NT2/D1 (cell line): ENCODE measurements at regions not wholly inside any gene's neighbourhood (a gene's known extent, or its start where the extent isn't known, plus 50 kb on each side); places are given as distances from the start of the nearest gene placed in this dataset.

Experiments used
- DNase-seq: peaks from one replicate; pipeline ENCODE4 v3.0.0-alpha.2; 2011; ENCODE audit warnings: low read depth, low spot score
- H3K27me3 ChIP-seq: 2 replicates; pipeline ENCODE4 v1.6.0; 2011; ENCODE audit warnings: mild to moderate bottlenecking; ENCODE audit not compliant: insufficient read length, insufficient read depth
- H3K36me3 ChIP-seq: 2 replicates; pipeline ENCODE4 v1.6.1; 2011; ENCODE audit warnings: mild to moderate bottlenecking, low read length, mixed read lengths; ENCODE audit not compliant: insufficient read depth, insufficient read length
- H3K4me1 ChIP-seq: 2 replicates; pipeline ENCODE4 v1.5.1; 2011; ENCODE audit not compliant: insufficient read depth, insufficient read length
- H3K4me3 ChIP-seq: 2 replicates; pipeline ENCODE4 v1.5.1; 2011; ENCODE audit warnings: low read depth; ENCODE audit not compliant: insufficient read length
- H3K9ac ChIP-seq: 2 replicates; pipeline ENCODE4 v1.6.0; 2011; ENCODE audit warnings: low read depth; ENCODE audit not compliant: insufficient read length
- H3K9me3 ChIP-seq: 2 replicates; pipeline ENCODE4 v1.5.1; 2011; ENCODE audit warnings: mild to moderate bottlenecking, low read length; ENCODE audit not compliant: insufficient read depth
- SUZ12 ChIP-seq: IDR thresholded peaks from 2 replicates; pipeline ENCODE4 v1.6.1; 2011; ENCODE audit not compliant: insufficient read length, insufficient read depth; ENCODE audit errors: extremely low read depth
- YY1 ChIP-seq: IDR thresholded peaks from 2 replicates; pipeline ENCODE4 v1.6.1; 2011; ENCODE audit not compliant: insufficient read length, insufficient read depth
- ZNF274 ChIP-seq: IDR thresholded peaks from 2 replicates; pipeline ENCODE4 v1.6.1; 2011; ENCODE audit warnings: mild to moderate bottlenecking, low read depth, low read length

DNA sequence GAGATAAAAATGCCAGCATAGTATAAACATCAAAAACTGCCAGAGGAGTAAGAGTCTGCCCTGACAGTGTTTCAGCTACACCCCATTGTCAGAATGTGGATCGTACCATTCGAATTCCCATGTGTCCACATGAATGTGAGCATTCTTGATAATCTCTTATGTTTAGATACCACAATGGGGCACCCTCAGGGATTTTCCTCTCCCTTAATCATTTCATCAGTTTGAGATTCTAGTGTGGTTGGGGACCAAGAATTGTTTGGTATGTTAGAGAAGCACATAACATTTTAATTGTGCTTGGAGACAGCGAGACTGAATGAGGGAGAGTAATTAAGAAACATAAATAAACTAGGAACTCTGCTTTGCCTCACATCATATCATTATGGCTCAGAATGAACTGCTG, 120.2 kb downstream of the ZC3H11B start:
- Histone ChIP-seq H3K9me3 (no peaks in the 10 kb centered on the region), H3K4me3 (no peak overlapping the region), H3K4me1 (no peaks in the 10 kb centered on the region), H3K27me3 (no peaks in the 10 kb centered on the region), H3K9ac (no peak overlapping the region), H3K36me3 (no peaks in the 10 kb centered on the region)
- no peak for DNase-seq
- TF ChIP-seq ZNF274 (no peak), SUZ12 (no peak), YY1 (no peak)

DNA sequence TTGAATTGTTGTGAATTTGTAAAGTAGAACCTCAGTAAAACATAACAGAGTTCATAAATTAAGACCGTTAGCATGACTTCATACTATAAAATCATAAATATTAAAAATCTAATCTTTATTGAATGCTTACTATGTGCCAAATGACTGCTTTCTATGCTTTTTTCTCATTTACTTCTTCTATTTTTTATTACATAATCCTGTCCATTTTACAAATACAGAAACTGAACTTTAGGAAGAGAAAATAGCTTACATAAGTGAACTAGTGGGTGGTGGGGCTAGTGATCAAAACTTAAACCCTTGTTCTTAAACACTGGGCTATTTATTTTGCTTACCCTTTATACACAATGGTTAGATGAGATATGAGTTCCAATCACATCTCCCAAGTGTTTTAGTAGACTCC, 122.3 kb downstream of the ZC3H11B start:
- DNase-seq: no peak
- no peak for TF ChIP-seq YY1
- no peak for TF ChIP-seq ZNF274
- no peak for TF ChIP-seq SUZ12
- Histone ChIP-seq H3K4me1 (no peaks in the 10 kb centered on the region), H3K9me3 (no peaks in the 10 kb centered on the region), H3K9ac (no peak overlapping the region), H3K4me3 (no peak overlapping the region), H3K36me3 (no peaks in the 10 kb centered on the region), H3K27me3 (no peaks in the 10 kb centered on the region)

DNA sequence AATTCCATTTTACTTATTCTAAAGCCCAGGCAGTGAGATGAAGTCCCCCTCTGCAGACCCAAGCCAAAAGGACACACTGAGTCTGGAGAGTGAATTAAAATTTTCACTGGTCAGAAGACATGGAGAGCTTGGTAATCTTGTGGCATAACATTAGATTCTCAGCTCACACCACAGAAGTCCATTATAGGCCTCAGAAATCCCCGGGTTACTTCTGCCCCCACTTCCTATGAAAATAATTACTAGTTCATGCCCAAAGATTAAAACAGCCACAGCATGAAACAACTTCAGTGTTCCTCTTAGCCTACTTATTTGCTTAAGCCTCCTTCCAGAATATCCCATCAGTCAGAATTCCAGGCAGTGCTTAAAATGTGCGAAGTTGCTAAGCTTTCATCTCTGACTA, 123.3 kb downstream of the ZC3H11B start:
- H3K4me3 ChIP-seq: no peak overlapping the region
- H3K27me3 ChIP-seq: no peaks in the 10 kb centered on the region
- H3K9ac ChIP-seq: no peak overlapping the region

DNA sequence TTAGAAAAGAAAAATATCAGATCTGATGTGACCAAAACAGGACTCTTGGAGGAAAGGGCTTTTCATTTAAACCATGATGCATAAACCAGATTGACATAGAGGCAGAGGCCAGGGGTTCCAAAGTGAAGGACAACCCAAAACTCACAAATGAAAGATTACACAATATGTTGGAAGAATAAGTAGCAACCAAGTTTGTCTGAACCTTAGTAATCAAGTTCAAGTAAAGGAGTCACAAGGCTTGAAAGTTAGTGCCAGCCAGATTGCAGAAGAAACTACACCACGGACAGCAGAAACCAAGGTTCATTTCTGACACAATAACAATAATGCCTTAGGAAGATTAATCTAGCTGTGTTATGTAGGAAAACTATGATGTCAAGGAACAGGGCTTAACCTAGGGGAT, 124.6 kb downstream of the ZC3H11B start:
- TF ChIP-seq ZNF274 (no peak), SUZ12 (no peak), YY1 (no peak)
- H3K9me3 ChIP-seq: no peaks in the 10 kb centered on the region
- no peaks in the 10 kb centered on the region for H3K27me3 ChIP-seq
- H3K9ac ChIP-seq: no peak overlapping the region
- H3K4me3 ChIP-seq: no peak overlapping the region
- DNase-seq: no peak
- no peaks in the 10 kb centered on the region for H3K4me1 ChIP-seq
- no peaks in the 10 kb centered on the region for H3K36me3 ChIP-seq

More for the DNA sequence above, 123.3 kb downstream of the ZC3H11B start:
- Histone ChIP-seq H3K36me3 (no peaks in the 10 kb centered on the region), H3K4me1 (no peaks in the 10 kb centered on the region), H3K9me3 (no peaks in the 10 kb centered on the region)
- TF ChIP-seq SUZ12 (no peak), YY1 (no peak), ZNF274 (no peak)
- DNase-seq: no peak

DNA sequence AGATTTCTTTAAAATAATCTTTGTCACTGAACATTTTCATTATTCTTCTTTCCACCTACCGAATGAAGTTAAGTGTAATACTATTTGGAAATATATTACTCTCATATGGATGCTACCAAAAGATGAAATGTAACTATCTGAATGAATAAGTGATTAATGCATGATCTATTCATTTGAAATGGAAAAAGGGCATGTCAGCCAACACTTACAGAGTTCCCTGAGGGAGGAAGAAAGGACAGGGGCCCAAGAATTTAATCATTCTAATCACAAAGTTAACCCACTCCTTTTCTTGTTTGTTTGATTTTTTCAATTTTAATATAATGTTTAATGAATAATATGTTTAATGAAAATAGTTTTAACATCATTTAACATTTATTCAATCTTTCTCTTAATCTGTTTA, 129.4 kb downstream of the ZC3H11B start:
- Histone ChIP-seq H3K27me3 (no peaks in the 10 kb centered on the region), H3K9me3 (no peaks in the 10 kb centered on the region), H3K4me3 (no peak overlapping the region), H3K4me1 (no peaks in the 10 kb centered on the region), H3K9ac (no peak overlapping the region), H3K36me3 (no peaks in the 10 kb centered on the region)
- no peak for DNase-seq
- TF ChIP-seq SUZ12: no peak
- TF ChIP-seq ZNF274: no peak
- no peak for TF ChIP-seq YY1

DNA sequence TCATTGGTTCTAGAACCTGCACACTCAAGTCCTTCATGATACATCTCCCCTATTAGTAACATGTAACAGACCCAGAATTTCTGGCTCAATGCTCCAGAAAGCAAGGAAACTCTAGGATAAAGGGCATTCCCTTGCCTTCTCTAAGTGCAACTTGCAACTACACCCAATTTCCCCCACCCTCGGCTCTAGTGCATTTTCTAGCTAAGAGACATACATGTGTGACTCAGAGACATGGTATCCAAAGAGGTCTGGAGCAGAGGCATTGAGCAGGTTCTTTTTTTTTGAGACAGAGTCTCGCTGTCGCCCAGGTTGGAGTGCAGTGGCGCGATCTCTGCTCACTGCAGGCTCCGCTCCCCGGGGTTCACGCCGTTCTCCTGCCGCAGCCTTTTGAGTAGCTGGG, 132.9 kb downstream of the ZC3H11B start:
- TF ChIP-seq SUZ12 (no peak), ZNF274 (no peak), YY1 (no peak)

DNA sequence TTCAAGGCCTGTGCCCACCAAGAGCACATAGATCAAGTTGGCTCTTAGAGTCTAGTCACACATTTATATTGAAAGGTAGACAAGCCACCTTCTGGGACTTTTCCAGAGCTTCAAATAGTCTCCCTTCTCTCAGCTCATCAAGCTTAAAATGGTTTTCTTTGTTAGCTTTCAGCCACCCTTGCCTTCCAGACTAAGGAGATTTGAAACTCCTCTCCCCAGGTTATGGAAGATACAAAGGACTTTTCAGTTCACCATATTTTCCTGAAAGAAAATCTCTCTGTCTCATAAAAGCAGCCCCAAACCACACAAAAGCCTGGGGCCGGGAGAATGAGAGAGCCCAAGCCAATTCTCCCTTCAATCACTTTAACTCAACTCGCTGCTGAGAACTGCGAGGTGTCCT, 134.1 kb downstream of the ZC3H11B start:
- Histone ChIP-seq H3K36me3 (no peaks in the 10 kb centered on the region), H3K4me1 (no peaks in the 10 kb centered on the region), H3K4me3 (no peak overlapping the region), H3K9ac (no peak overlapping the region), H3K9me3 (no peaks in the 10 kb centered on the region), H3K27me3 (no peaks in the 10 kb centered on the region)
- DNase-seq: no peak
- TF ChIP-seq ZNF274 (no peak), YY1 (no peak), SUZ12 (no peak)

More for the DNA sequence above, 132.9 kb downstream of the ZC3H11B start:
- H3K27me3 ChIP-seq: no peaks in the 10 kb centered on the region
- DNase-seq: no peak
- no peak overlapping the region for H3K4me3 ChIP-seq
- H3K36me3 ChIP-seq: no peaks in the 10 kb centered on the region
- H3K9ac ChIP-seq: no peak overlapping the region
- no peaks in the 10 kb centered on the region for H3K4me1 ChIP-seq
- H3K9me3 ChIP-seq: no peaks in the 10 kb centered on the region

DNA sequence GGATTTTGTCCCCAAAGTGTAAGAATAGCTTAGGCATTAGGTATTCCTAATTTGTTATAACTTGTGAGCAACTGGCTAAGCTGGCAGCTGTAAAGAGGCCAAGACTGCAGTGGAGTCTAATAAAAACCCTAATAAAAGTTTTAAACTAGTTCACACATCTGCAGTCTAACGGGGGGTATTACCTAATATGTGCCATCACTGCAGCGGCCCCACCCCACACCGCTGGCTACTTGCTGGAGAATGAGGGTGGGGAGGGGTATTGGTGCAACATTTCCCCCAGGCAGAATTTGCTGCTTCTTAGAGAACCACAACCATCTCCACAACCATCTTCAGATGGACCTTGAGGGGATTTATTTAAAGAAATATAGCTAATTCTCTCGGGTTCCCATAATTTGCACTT, 135.0 kb downstream of the ZC3H11B start:
- H3K9ac ChIP-seq: no peak overlapping the region
- no peaks in the 10 kb centered on the region for H3K36me3 ChIP-seq
- no peaks in the 10 kb centered on the region for H3K4me1 ChIP-seq
- no peak for DNase-seq
- H3K4me3 ChIP-seq: no peak overlapping the region
- no peaks in the 10 kb centered on the region for H3K27me3 ChIP-seq
- no peaks in the 10 kb centered on the region for H3K9me3 ChIP-seq
- TF ChIP-seq ZNF274 (no peak), YY1 (no peak), SUZ12 (no peak)
